Karpas-422 (cell line): ENCODE measurements at regions not wholly inside any gene's neighbourhood (a gene's known extent, or its start where the extent isn't known, plus 50 kb on each side); places are given as distances from the start of the nearest gene placed in this dataset.

Source experiments
- DNase-seq: peaks from one replicate; pipeline ENCODE4 v3.0.0-alpha.2; 2015
- H2AFZ ChIP-seq: fragments of 200-600 bp; sonication (generic); 2 replicates; pipeline ENCODE4 v1.6.1; 2014; ENCODE audit warnings: antibody characterized with exemption, low read length, mixed read lengths
- H3K27ac ChIP-seq: fragments of 200-600 bp; sonication (generic); 2 replicates; pipeline ENCODE4 v1.5.1; 2014; ENCODE audit warnings: mild to moderate bottlenecking, low read length, moderate library complexity
- H3K27me3 ChIP-seq: fragments of 200-600 bp; sonication (generic); 2 replicates; pipeline ENCODE4 v1.6.1; 2014; ENCODE audit warnings: low read length, mixed read lengths
- H3K36me3 ChIP-seq: fragments of 200-600 bp; sonication (generic); 2 replicates; pipeline ENCODE4 v1.6.1; 2014; ENCODE audit warnings: low read length, mixed read lengths; ENCODE audit not compliant: insufficient read depth
- H3K4me1 ChIP-seq: fragments of 200-600 bp; sonication (generic); 2 replicates; pipeline ENCODE4 v1.6.1; 2014; ENCODE audit warnings: mild to moderate bottlenecking, low read length, mixed read lengths
- H3K4me2 ChIP-seq: fragments of 200-600 bp; sonication (generic); 2 replicates; pipeline ENCODE4 v1.6.1; 2014; ENCODE audit warnings: low read length, low read depth, mild to moderate bottlenecking; ENCODE audit not compliant: poor library complexity, severe bottlenecking
- H3K4me3 ChIP-seq: fragments of 200-600 bp; sonication (generic); 2 replicates; pipeline ENCODE4 v1.5.1; 2014; ENCODE audit warnings: mild to moderate bottlenecking, antibody characterized with exemption, low read length, mixed read lengths
- H3K79me2 ChIP-seq: fragments of 200-600 bp; sonication (generic); 2 replicates; pipeline ENCODE4 v1.6.1; 2014; ENCODE audit warnings: mild to moderate bottlenecking, low read length, mixed read lengths
- H3K9ac ChIP-seq: fragments of 200-600 bp; sonication (generic); 2 replicates; pipeline ENCODE4 v1.6.0; 2014; ENCODE audit warnings: low read length
- H3K9me2 ChIP-seq: fragments of 200-600 bp; sonication (generic), shearing (Covaris generic); replicated peaks from 2 replicates; pipeline ENCODE4 v1.6.0; 2014; ENCODE audit warnings: mild to moderate bottlenecking, low read length, moderate library complexity; ENCODE audit not compliant: insufficient read depth
- H3K9me3 ChIP-seq: fragments of 300-700, 200-600 bp; sonication (generic); 2 replicates; pipeline ENCODE4 v1.6.1; 2014; ENCODE audit warnings: low read length, mixed read lengths
- H4K20me1 ChIP-seq: fragments of 200-600 bp; sonication (generic); 2 replicates; pipeline ENCODE4 v1.6.1; 2014; ENCODE audit warnings: mild to moderate bottlenecking, antibody characterized with exemption, low read length, low read depth; ENCODE audit not compliant: insufficient read depth

- no peak for DNase-seq
- H3K9me3 ChIP-seq: no peaks in the 10 kb centered on the region
- H3K27me3 ChIP-seq: no peaks in the 10 kb centered on the region
- H4K20me1 ChIP-seq: no peaks in the 10 kb centered on the region
- no peaks in the 10 kb centered on the region for H3K36me3 ChIP-seq
- H3K27ac ChIP-seq: no peak overlapping the region
- peaks cover 30% of the 10 kb centered on the region for H3K4me1 ChIP-seq
- H3K9me2 ChIP-seq: no peaks in the 10 kb centered on the region
- H3K79me2 ChIP-seq: no peaks in the 10 kb centered on the region
- H3K9ac ChIP-seq: no peak overlapping the region
- no peak overlapping the region for H3K4me3 ChIP-seq
- H2AFZ ChIP-seq: peak overlapping the region; percentile 56; the same call in 1 of the 2 replicates
- no peak overlapping the region for H3K4me2 ChIP-seq
Measured at GRCh38 chr14:87000081-87000480, 992.9 kb downstream of the GALC start.

GRCh38 chr14:86999036-86999435 is 993.9 kb downstream of the GALC start:
- H3K36me3 ChIP-seq: no peaks in the 10 kb centered on the region
- no peak overlapping the region for H3K9ac ChIP-seq
- no peak overlapping the region for H3K4me2 ChIP-seq
- no peak overlapping the region for H3K4me3 ChIP-seq
- H3K9me2 ChIP-seq: no peaks in the 10 kb centered on the region
- H3K4me1 ChIP-seq: peaks cover 28% of the 10 kb centered on the region
- no peak for DNase-seq
- no peaks in the 10 kb centered on the region for H3K9me3 ChIP-seq
- H3K79me2 ChIP-seq: no peaks in the 10 kb centered on the region
- H2AFZ ChIP-seq: peak overlapping the region; percentile 56
- H4K20me1 ChIP-seq: no peaks in the 10 kb centered on the region
- no peak overlapping the region for H3K27ac ChIP-seq
- H3K27me3 ChIP-seq: no peaks in the 10 kb centered on the region

GRCh38 chr14:86997271-86997670 is 995.7 kb downstream of the GALC start:
- H3K27ac ChIP-seq: no peak overlapping the region
- no peaks in the 10 kb centered on the region for H3K79me2 ChIP-seq
- H4K20me1 ChIP-seq: no peaks in the 10 kb centered on the region
- H2AFZ ChIP-seq: 0 out of 2 replicates have a peak overlapping the region, but pooled peaks have one; percentile 11
- H3K4me2 ChIP-seq: no peak overlapping the region
- H3K9ac ChIP-seq: no peak overlapping the region
- no peaks in the 10 kb centered on the region for H3K27me3 ChIP-seq
- H3K9me3 ChIP-seq: no peaks in the 10 kb centered on the region
- no peaks in the 10 kb centered on the region for H3K9me2 ChIP-seq
- DNase-seq: no peak
- H3K4me3 ChIP-seq: no peak overlapping the region
- H3K4me1 ChIP-seq: peaks cover 18% of the 10 kb centered on the region
- no peaks in the 10 kb centered on the region for H3K36me3 ChIP-seq

GRCh38 chr14:86990396-86990795 is 1002.6 kb downstream of the GALC start:
- no peaks in the 10 kb centered on the region for H3K36me3 ChIP-seq
- no peak for DNase-seq
- no peak overlapping the region for H3K27ac ChIP-seq
- H3K9ac ChIP-seq: no peak overlapping the region
- no peaks in the 10 kb centered on the region for H3K9me3 ChIP-seq
- no peaks in the 10 kb centered on the region for H3K79me2 ChIP-seq
- H2AFZ ChIP-seq: 0 out of 2 replicates have a peak overlapping the region, but pooled peaks have one; percentile 22
- no peaks in the 10 kb centered on the region for H4K20me1 ChIP-seq
- no peaks in the 10 kb centered on the region for H3K27me3 ChIP-seq
- no peaks in the 10 kb centered on the region for H3K9me2 ChIP-seq
- H3K4me3 ChIP-seq: no peak overlapping the region
- no peak overlapping the region for H3K4me2 ChIP-seq
- H3K4me1 ChIP-seq: peaks cover 43% of the 10 kb centered on the region

- H3K9me3 ChIP-seq: no peaks in the 10 kb centered on the region
- peak overlapping the region; percentile 41 for H3K4me2 ChIP-seq
Measured at GRCh38 chr14:86989285-86989684, 1003.7 kb downstream of the GALC start.

GRCh38 chr14:86987966-86988365 is 1005.0 kb downstream of the GALC start:
- Histone ChIP-seq H3K36me3 (no peaks in the 10 kb centered on the region), H3K4me2 (no peak overlapping the region), H3K4me1 (peaks cover 43% of the 10 kb centered on the region), H3K4me3 (no peak overlapping the region), H3K9ac (peak overlapping the region; percentile 0; the same call in 1 of the 2 replicates), H3K27ac (no peak overlapping the region), H4K20me1 (no peaks in the 10 kb centered on the region), H3K9me2 (no peaks in the 10 kb centered on the region), H3K9me3 (no peaks in the 10 kb centered on the region), H3K79me2 (no peaks in the 10 kb centered on the region), H2AFZ (peak overlapping the region; percentile 86), H3K27me3 (no peaks in the 10 kb centered on the region)
- DNase-seq: no peak

More at GRCh38 chr14:86989285-86989684, 1003.7 kb downstream of the GALC start:
- Histone ChIP-seq H2AFZ (peak overlapping the region; percentile 46), H3K79me2 (no peaks in the 10 kb centered on the region), H3K4me3 (peak overlapping the region; percentile 20; the same call in 1 of the 2 replicates), H3K27me3 (no peaks in the 10 kb centered on the region), H4K20me1 (no peaks in the 10 kb centered on the region), H3K36me3 (no peaks in the 10 kb centered on the region), H3K4me1 (peaks cover 43% of the 10 kb centered on the region), H3K27ac (peak overlapping the region; percentile 60), H3K9me2 (no peaks in the 10 kb centered on the region), H3K9ac (peak overlapping the region; percentile 7)
- no peak for DNase-seq

GRCh38 chr14:86973177-86973576 is 1019.8 kb downstream of the GALC start:
- no peak for DNase-seq
- Histone ChIP-seq H3K9me2 (no peaks in the 10 kb centered on the region), H3K4me1 (no peaks in the 10 kb centered on the region), H3K36me3 (no peaks in the 10 kb centered on the region), H3K27ac (no peak overlapping the region), H2AFZ (peak overlapping the region; percentile 17; the same call in 1 of the 2 replicates), H3K4me3 (no peak overlapping the region), H3K4me2 (no peak overlapping the region), H4K20me1 (no peaks in the 10 kb centered on the region), H3K79me2 (no peaks in the 10 kb centered on the region), H3K9ac (no peak overlapping the region), H3K9me3 (no peaks in the 10 kb centered on the region; the same call in 1 of the 2 replicates), H3K27me3 (peaks cover 7% of the 10 kb centered on the region; the same call in 1 of the 2 replicates)

- Histone ChIP-seq H3K9ac (no peak overlapping the region), H3K36me3 (no peaks in the 10 kb centered on the region), H3K4me3 (no peak overlapping the region), H3K79me2 (no peaks in the 10 kb centered on the region), H3K9me2 (no peaks in the 10 kb centered on the region), H3K4me1 (no peaks in the 10 kb centered on the region), H3K27me3 (peaks cover 7% of the 10 kb centered on the region; the same call in 1 of the 2 replicates), H3K9me3 (no peaks in the 10 kb centered on the region; the same call in 1 of the 2 replicates), H4K20me1 (no peaks in the 10 kb centered on the region), H2AFZ (peak overlapping the region; percentile 24; the same call in 1 of the 2 replicates), H3K27ac (no peak overlapping the region), H3K4me2 (no peak overlapping the region)
- no peak for DNase-seq
Measured at GRCh38 chr14:86971292-86971691, 1021.7 kb downstream of the GALC start.
